Thoracic aorta (tissue), 2 donors: ENCODE measurements at regions not wholly inside any gene's neighbourhood (a gene's known extent, or its start where the extent isn't known, plus 50 kb on each side); places are given as distances from the start of the nearest gene placed in this dataset.

ENCODE experiments used
- ATAC-seq: fragments of 150-250 bp; one replicate; pipeline ENCODE4 v1.8.0; 2017; ENCODE audit warnings: low read depth; ENCODE audit not compliant: insufficient number of reproducible peaks, low FRiP score
- DNase-seq: peaks from one replicate; pipeline ENCODE4 v3.0.0-alpha.2; 2020; ENCODE audit warnings: low spot score
- H3K27ac ChIP-seq, 2 donors: fragments of 200-600 bp; sonication (generic); 1 replicate in 1 of 2; 2 replicates in 1 of 2; pipeline ENCODE4 v1.5.1; 2016; ENCODE audit warnings: mild to moderate bottlenecking in 2 of 2, moderate library complexity in 2 of 2
- H3K27me3 ChIP-seq: fragments of 200-600 bp; sonication (generic); replicated peaks from 2 replicates; pipeline ENCODE4 v1.6.0; 2016; ENCODE audit warnings: mild to moderate bottlenecking; ENCODE audit not compliant: insufficient read depth
- H3K36me3 ChIP-seq: fragments of 200-600 bp; sonication (generic); one replicate; pipeline ENCODE4 v1.5.1; 2016
- H3K4me1 ChIP-seq, 2 donors: fragments of 200-600 bp; sonication (generic); 1 replicate in 1 of 2; 2 replicates in 1 of 2; pipeline versions ENCODE4 v1.5.1 to v1.6.0; 2016; ENCODE audit warnings: low read depth in 2 of 2, mild to moderate bottlenecking in 1 of 2; ENCODE audit not compliant: control insufficient read depth in 1 of 2
- H3K4me3 ChIP-seq: fragments of 200-600 bp; sonication (generic); 2 replicates; pipeline ENCODE4 v1.5.1; 2016; ENCODE audit warnings: mild to moderate bottlenecking
- H3K9me3 ChIP-seq: fragments of 200-600 bp; sonication (generic); 2 replicates; pipeline ENCODE4 v1.5.1; 2016
- TF ChIP-seq, protein P1 (sequence below): fragments of 200-600 bp; sonication (generic); IDR thresholded peaks from one replicate; pipeline ENCODE4 v1.5.1; 2019; ENCODE audit warnings: antibody characterized with exemption

GRCh38 chr4:107131295-107131694 lies 95.2 kb upstream of the DKK2 start:
- H3K36me3 ChIP-seq, result no peaks in the 10 kb centered on the region
- H3K4me1 ChIP-seq, result no peaks in the 10 kb centered on the region
- H3K4me3 ChIP-seq, result no peak overlapping the region
- ATAC-seq, result no peak
- H3K27ac ChIP-seq, result no peak overlapping the region
- TF ChIP-seq, protein P1, sequence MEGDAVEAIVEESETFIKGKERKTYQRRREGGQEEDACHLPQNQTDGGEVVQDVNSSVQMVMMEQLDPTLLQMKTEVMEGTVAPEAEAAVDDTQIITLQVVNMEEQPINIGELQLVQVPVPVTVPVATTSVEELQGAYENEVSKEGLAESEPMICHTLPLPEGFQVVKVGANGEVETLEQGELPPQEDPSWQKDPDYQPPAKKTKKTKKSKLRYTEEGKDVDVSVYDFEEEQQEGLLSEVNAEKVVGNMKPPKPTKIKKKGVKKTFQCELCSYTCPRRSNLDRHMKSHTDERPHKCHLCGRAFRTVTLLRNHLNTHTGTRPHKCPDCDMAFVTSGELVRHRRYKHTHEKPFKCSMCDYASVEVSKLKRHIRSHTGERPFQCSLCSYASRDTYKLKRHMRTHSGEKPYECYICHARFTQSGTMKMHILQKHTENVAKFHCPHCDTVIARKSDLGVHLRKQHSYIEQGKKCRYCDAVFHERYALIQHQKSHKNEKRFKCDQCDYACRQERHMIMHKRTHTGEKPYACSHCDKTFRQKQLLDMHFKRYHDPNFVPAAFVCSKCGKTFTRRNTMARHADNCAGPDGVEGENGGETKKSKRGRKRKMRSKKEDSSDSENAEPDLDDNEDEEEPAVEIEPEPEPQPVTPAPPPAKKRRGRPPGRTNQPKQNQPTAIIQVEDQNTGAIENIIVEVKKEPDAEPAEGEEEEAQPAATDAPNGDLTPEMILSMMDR, result no peak
- no peak for DNase-seq
- H3K27me3 ChIP-seq, result no peaks in the 10 kb centered on the region
- H3K9me3 ChIP-seq, result no peaks in the 10 kb centered on the region

DNA sequence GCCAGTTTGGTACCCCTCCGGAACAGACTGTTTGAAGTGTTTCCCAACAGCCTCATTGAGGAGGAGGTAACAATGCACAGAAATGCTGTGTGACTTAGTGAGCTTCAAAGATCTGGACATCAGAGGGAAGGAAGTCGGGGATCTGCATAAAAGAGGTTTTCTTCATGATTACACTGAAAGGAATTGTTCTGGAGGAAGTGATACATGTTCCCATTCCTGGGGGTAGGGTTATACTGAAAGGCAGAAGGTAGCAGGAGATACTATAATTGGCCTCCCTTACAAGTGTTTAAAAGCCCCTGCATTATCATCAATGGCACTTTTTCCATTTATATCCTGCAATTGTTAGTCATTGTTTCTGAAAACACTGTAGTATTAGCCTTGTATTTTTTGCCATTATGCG lies 94.0 kb upstream of the DKK2 start:
- H3K27me3 ChIP-seq, result no peaks in the 10 kb centered on the region
- H3K27ac ChIP-seq, result no peak overlapping the region
- ATAC-seq (no peak), DNase-seq (no peak)
- H3K4me3 ChIP-seq, result no peak overlapping the region
- no peaks in the 10 kb centered on the region for H3K4me1 ChIP-seq
- no peaks in the 10 kb centered on the region for H3K36me3 ChIP-seq
- H3K9me3 ChIP-seq, result no peaks in the 10 kb centered on the region
- TF ChIP-seq, protein P1, result no peak

GRCh38 chr4:107129611-107130010 lies 93.5 kb upstream of the DKK2 start:
- H3K4me3 ChIP-seq, result no peak overlapping the region
- H3K9me3 ChIP-seq, result no peaks in the 10 kb centered on the region
- H3K27me3 ChIP-seq, result no peaks in the 10 kb centered on the region
- no peak overlapping the region for H3K27ac ChIP-seq
- DNase-seq (no peak), ATAC-seq (no peak)
- H3K4me1 ChIP-seq, result no peaks in the 10 kb centered on the region
- H3K36me3 ChIP-seq, result no peaks in the 10 kb centered on the region
- TF ChIP-seq, protein P1, result no peak

- H3K4me1 ChIP-seq, result no peaks in the 10 kb centered on the region
- no peaks in the 10 kb centered on the region for H3K9me3 ChIP-seq
- ATAC-seq (no peak), DNase-seq (no peak)
- no peaks in the 10 kb centered on the region for H3K36me3 ChIP-seq
- H3K27me3 ChIP-seq, result no peaks in the 10 kb centered on the region
- no peak overlapping the region for H3K4me3 ChIP-seq
- TF ChIP-seq, protein P1, result no peak
- no peak overlapping the region for H3K27ac ChIP-seq
These were observed 93.0 kb upstream of the DKK2 start for GRCh38 chr4:107129076-107129475.

DNA sequence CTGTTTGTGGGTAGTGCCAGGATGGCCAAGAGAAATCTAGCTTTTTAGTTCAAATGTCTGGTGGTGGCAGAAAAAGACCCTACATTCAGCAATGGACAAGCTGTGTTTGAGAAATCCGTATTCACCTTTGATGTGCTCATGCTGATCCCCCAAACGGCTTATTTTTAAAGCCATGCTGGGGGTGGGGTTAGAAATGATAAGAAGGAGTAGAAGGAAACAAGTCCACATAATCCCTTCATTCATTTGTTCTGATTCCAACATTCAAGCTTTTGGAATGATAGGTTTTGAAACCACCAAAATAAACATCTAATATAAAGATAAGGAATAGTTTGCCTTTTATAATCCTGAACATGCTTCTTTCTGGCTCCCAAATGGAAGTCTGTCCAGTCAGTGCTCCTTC lies 92.0 kb upstream of the DKK2 start:
- Histone ChIP-seq H3K27me3 (no peaks in the 10 kb centered on the region), H3K4me3 (no peak overlapping the region), H3K36me3 (no peaks in the 10 kb centered on the region), H3K9me3 (no peaks in the 10 kb centered on the region), H3K4me1 (no peaks in the 10 kb centered on the region), H3K27ac (no peak overlapping the region)
- TF ChIP-seq, protein P1, result no peak
- ATAC-seq (no peak), DNase-seq (no peak)
